ENCODE measurements at regions not wholly inside any gene's neighbourhood (a gene's known extent, or its start where the extent isn't known, plus 50 kb on each side); places are given as distances from the start of the nearest gene placed in this dataset.

- Histone ChIP-seq H3K36me3 (no peaks in the 10 kb centered on the region), H3K27me3 (no peaks in the 10 kb centered on the region), H3K4me1 (peaks cover 0 to 13% (median 0%) of the 10 kb centered on the region in 12 donors), H3K27ac (peak overlapping the region in 1 of 12 donors; percentile 55), H3K9me3 (no peaks in the 10 kb centered on the region), H3K4me3 (no peak overlapping the region)
- TF ChIP-seq POLR2A (IDR thresholded peaks at IDR 0.05) (no peak), CTCF (IDR thresholded peaks at IDR 0.05) (no peak)
- WGBS, 4 donors, result 73 to 92% (median 83%) methylated on average over 1 of the region's 1 CpG
- intact Hi-C loops (cut with DNase I), result no loop called here
- DNase-seq (no peak), ATAC-seq (no peak)
These were observed 188.5 kb upstream of the AGR3 start for GRCh38 chr7:17070231-17070708.

DNA sequence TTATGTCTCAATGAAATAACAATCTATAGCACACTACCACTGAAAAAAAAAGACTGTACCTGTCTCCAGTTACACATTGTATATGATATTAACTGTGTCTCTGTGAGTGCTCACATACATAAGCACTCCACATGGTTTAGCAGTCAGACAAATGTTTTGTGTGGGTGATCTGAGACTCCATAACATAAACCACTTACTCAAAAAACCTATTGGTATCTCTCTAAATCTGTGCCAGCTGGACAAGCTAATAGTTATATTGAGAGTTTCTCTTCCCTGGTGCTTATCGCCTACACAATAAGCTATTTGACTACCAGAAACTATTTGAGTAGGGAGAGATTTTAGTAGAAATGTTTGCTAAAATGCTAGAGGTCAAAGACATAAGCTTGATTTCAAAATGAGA lies 190.1 kb upstream of the AGR3 start:
- no peaks in the 10 kb centered on the region for H3K36me3 ChIP-seq
- H3K4me1 ChIP-seq, result peaks cover 0 to 13% (median 0%) of the 10 kb centered on the region in 12 donors
- no peak for TF ChIP-seq CTCF (IDR thresholded peaks at IDR 0.05)
- no peak for TF ChIP-seq POLR2A (IDR thresholded peaks at IDR 0.05)
- ATAC-seq, result no peak
- intact Hi-C loops (cut with DNase I), result no loop called here
- DNase-seq, result no peak
- H3K27ac ChIP-seq, result no peak overlapping the region
- no peaks in the 10 kb centered on the region for H3K27me3 ChIP-seq
- no peaks in the 10 kb centered on the region for H3K9me3 ChIP-seq
- 91 to 97% (median 93%) methylated on average over 1 of the region's 1 CpG for WGBS, 4 donors
- no peak overlapping the region for H3K4me3 ChIP-seq

- TF ChIP-seq CTCF (IDR thresholded peaks at IDR 0.05) (no peak), POLR2A (IDR thresholded peaks at IDR 0.05) (no peak)
- DNase-seq, result no peak
- Histone ChIP-seq H3K36me3 (no peaks in the 10 kb centered on the region), H3K4me3 (no peak overlapping the region), H3K4me1 (no peaks in the 10 kb centered on the region), H3K9me3 (peaks cover 0 to 9% (median 0%) of the 10 kb centered on the region in 12 donors), H3K27ac (no peak overlapping the region), H3K27me3 (no peaks in the 10 kb centered on the region)
- no peak for ATAC-seq
- intact Hi-C loops (cut with DNase I), result no loop called here
- WGBS, 4 donors, result 83 to 93% (median 91%) methylated on average over 6 of the region's 6 CpGs
These were observed 193.9 kb upstream of the AGR3 start for GRCh38 chr7:17075601-17076255.

GRCh38 chr7:17078298-17078697 lies 196.5 kb upstream of the AGR3 start:
- intact Hi-C loops (cut with DNase I), result no loop called here
- ATAC-seq (no peak), DNase-seq (no peak)
- Histone ChIP-seq H3K9me3 (peaks cover 0 to 12% (median 0%) of the 10 kb centered on the region in 12 donors), H3K4me1 (no peaks in the 10 kb centered on the region), H3K4me3 (no peak overlapping the region), H3K27ac (no peak overlapping the region), H3K27me3 (no peaks in the 10 kb centered on the region), H3K36me3 (no peaks in the 10 kb centered on the region)
- 89 to 96% (median 92%) methylated on average over 6 of the region's 6 CpGs for WGBS, 4 donors
- no peak for TF ChIP-seq POLR2A (IDR thresholded peaks at IDR 0.05)
- TF ChIP-seq CTCF (IDR thresholded peaks at IDR 0.05), result no peak
